H1 (cell line): ENCODE measurements at regions not wholly inside any gene's neighbourhood (a gene's known extent, or its start where the extent isn't known, plus 50 kb on each side); places are given as distances from the start of the nearest gene placed in this dataset.

Source experiments
- CTCF ChIA-PET: fragments of 300-600 bp; sonication (Branson Sonifier 250); formaldehyde crosslinking; loops from one replicate; lab custom pipeline; 2021; ENCODE audit not compliant: partially characterized antibody; lab: Charles Lee
- POLR2A ChIA-PET: fragments of 300-600 bp; sonication (Branson Sonifier 250); formaldehyde crosslinking; loops from one replicate; lab custom pipeline; 2021; ENCODE audit warnings: inconsistent platforms; ENCODE audit not compliant: partially characterized antibody; lab: Charles Lee
- DNase-seq, 2 experiments: peaks; one replicate each; pipeline versions ENCODE4 v3.0.0 to v3.0.0-alpha.2; 2010 to 2022; ENCODE audit warnings: low spot score in 2 of 2, low read depth in 1 of 2, mixed read lengths in 1 of 2
- FAIRE-seq: peaks from 2 replicates; lab custom pipeline; 2011; peaks lifted over from hg19 to GRCh38; lab: Jason Lieb, UNC
- H2AFZ ChIP-seq: 2 replicates; pipeline ENCODE4 v1.8.1; 2012; ENCODE audit warnings: low read length, inconsistent platforms
- H2AK5ac ChIP-seq: 2 replicates; pipeline ENCODE4 v1.6.1; 2013; ENCODE audit warnings: low read depth, low read length
- H2BK120ac ChIP-seq: replicated peaks from 2 replicates; pipeline ENCODE3; 2013; ENCODE audit warnings: low read depth, low read length, inconsistent platforms
- H2BK12ac ChIP-seq: 2 replicates; pipeline ENCODE4 v1.6.1; 2013; ENCODE audit warnings: low read depth, low read length
- H2BK15ac ChIP-seq: 2 replicates; pipeline ENCODE4 v1.6.1; 2013; ENCODE audit warnings: low read length
- H2BK20ac ChIP-seq: 2 replicates; pipeline ENCODE4 v1.6.1; 2013; ENCODE audit warnings: low read length
- H2BK5ac ChIP-seq: 2 replicates; pipeline ENCODE4 v1.6.1; 2013; ENCODE audit warnings: low read depth, low read length
- H3K14ac ChIP-seq: 2 replicates; pipeline ENCODE4 v1.6.1; 2013; ENCODE audit warnings: inconsistent platforms; ENCODE audit not compliant: insufficient read length
- H3K18ac ChIP-seq: 2 replicates; pipeline ENCODE4 v1.6.1; 2013; ENCODE audit warnings: low read length; ENCODE audit errors: extremely low read depth
- H3K23ac ChIP-seq: 2 replicates; pipeline ENCODE4 v1.6.1; 2013; ENCODE audit warnings: inconsistent platforms; ENCODE audit not compliant: insufficient read length
- H3K23me2 ChIP-seq: 2 replicates; pipeline ENCODE4 v1.6.1; 2013; ENCODE audit warnings: low read depth, low read length
- H3K27ac ChIP-seq: 2 replicates; pipeline ENCODE4 v1.6.1; 2011; ENCODE audit warnings: low read depth, low read length, inconsistent platforms
- H3K27me3 ChIP-seq, 4 experiments: replicated peaks in 1 of 4; 1 replicate in 1 of 4; 2 replicates in 3 of 4; pipeline versions ENCODE4 v1.6.1 to v1.8.1; 2011 to 2013; ENCODE audit warnings: low read length in 3 of 4, mild to moderate bottlenecking in 3 of 4, inconsistent platforms in 2 of 4, mixed read lengths in 2 of 4, moderate library complexity in 1 of 4; ENCODE audit not compliant: control insufficient read depth in 3 of 4, insufficient read depth in 3 of 4; ENCODE audit errors: extremely low read depth in 1 of 4
- H3K36me3 ChIP-seq, 4 experiments: 2 replicates each; pipeline versions ENCODE4 v1.6.1 to v1.8.1; 2011 to 2013; ENCODE audit warnings: mild to moderate bottlenecking in 4 of 4, low read length in 3 of 4, moderate library complexity in 2 of 4, control low read depth in 1 of 4, inconsistent platforms in 1 of 4; ENCODE audit not compliant: insufficient read depth in 4 of 4, control insufficient read depth in 2 of 4
- H3K4ac ChIP-seq: replicated peaks from 2 replicates; pipeline ENCODE3; 2013; ENCODE audit warnings: low read length, low read depth, mixed read lengths, inconsistent platforms; ENCODE audit not compliant: insufficient read length
- H3K4me1 ChIP-seq, 4 experiments: replicated peaks in 1 of 4; 1 replicate in 1 of 4; 2 replicates in 3 of 4; pipeline versions ENCODE4 v1.6.1 to v1.8.1; 2011 to 2013; ENCODE audit warnings: low read length in 3 of 4, inconsistent platforms in 2 of 4, mixed read lengths in 1 of 4; ENCODE audit not compliant: insufficient read depth in 4 of 4, control insufficient read depth in 3 of 4
- H3K4me2 ChIP-seq, 2 experiments: 2 replicates each; pipeline versions ENCODE4 v1.6.1 to v1.8.1; 2011 to 2013; ENCODE audit warnings: low read depth in 2 of 2, low read length in 2 of 2, control low read depth in 1 of 2, inconsistent platforms in 1 of 2, mild to moderate bottlenecking in 1 of 2; ENCODE audit not compliant: insufficient read depth in 1 of 2
- H3K4me3 ChIP-seq, 4 experiments: fragments of 200-600, 300-600 bp in 1 of 4; sonication (generic), shearing (Covaris generic), sonication (Bioruptor Twin) in 1 of 4; 2 replicates each; pipeline versions ENCODE4 v1.5.1 to v1.8.1; 2011 to 2016; ENCODE audit warnings: low read length in 4 of 4, low read depth in 3 of 4, control low read depth in 2 of 4, inconsistent platforms in 2 of 4, mild to moderate bottlenecking in 2 of 4, mixed read lengths in 1 of 4, moderate library complexity in 1 of 4; ENCODE audit not compliant: insufficient read depth in 2 of 4; ENCODE audit errors: extremely low read depth in 1 of 4
- H3K56ac ChIP-seq: replicated peaks from 2 replicates; pipeline ENCODE3; 2013; ENCODE audit warnings: low read depth, mild to moderate bottlenecking, mixed read lengths, low read length, inconsistent platforms; ENCODE audit not compliant: insufficient read length
- H3K79me1 ChIP-seq: 2 replicates; pipeline ENCODE4 v1.6.1; 2013; ENCODE audit warnings: low read depth, low read length, control low read depth
- H3K79me2 ChIP-seq, 2 experiments: 2 replicates each; pipeline versions ENCODE4 v1.6.1 to v1.8.1; 2012 to 2013; ENCODE audit warnings: low read length in 2 of 2, mild to moderate bottlenecking in 2 of 2, inconsistent platforms in 1 of 2; ENCODE audit not compliant: insufficient read depth in 2 of 2, control insufficient read depth in 1 of 2
- H3K9ac ChIP-seq, 4 experiments: replicated peaks in 1 of 4; 1 replicate in 1 of 4; 2 replicates in 3 of 4; pipeline versions ENCODE4 v1.6.1 to v1.8.1; 2011 to 2013; ENCODE audit warnings: low read depth in 3 of 4, low read length in 3 of 4, control low read depth in 2 of 4, mild to moderate bottlenecking in 2 of 4, moderate library complexity in 2 of 4, inconsistent platforms in 1 of 4; ENCODE audit errors: extremely low read depth in 1 of 4
- H3K9me3 ChIP-seq, 2 experiments: 2 replicates each; pipeline versions ENCODE4 v1.6.1 to v1.8.1; 2012 to 2013; ENCODE audit warnings: mild to moderate bottlenecking in 2 of 2, moderate library complexity in 2 of 2, control low read depth in 1 of 2, inconsistent platforms in 1 of 2, low read depth in 1 of 2, low read length in 1 of 2, mixed read lengths in 1 of 2; ENCODE audit not compliant: insufficient read depth in 2 of 2
- H4K20me1 ChIP-seq, 2 experiments: replicated peaks in 1 of 2; 2 replicates each; pipeline versions ENCODE3 to v1.8.1; 2011 to 2013; ENCODE audit warnings: inconsistent platforms in 2 of 2, low read length in 2 of 2, mild to moderate bottlenecking in 1 of 2; ENCODE audit not compliant: insufficient read depth in 2 of 2, control insufficient read depth in 1 of 2
- H4K5ac ChIP-seq: 2 replicates; pipeline ENCODE4 v1.6.1; 2013; ENCODE audit warnings: low read length, low read depth, mixed read lengths, inconsistent platforms; ENCODE audit not compliant: insufficient read length
- H4K8ac ChIP-seq: 2 replicates; pipeline ENCODE4 v1.8.0; 2013; ENCODE audit warnings: mild to moderate bottlenecking, moderate library complexity, low read length, inconsistent platforms; ENCODE audit not compliant: insufficient read depth; ENCODE audit errors: extremely low read depth
- H4K91ac ChIP-seq: replicated peaks from 2 replicates; pipeline ENCODE3; 2013; ENCODE audit warnings: low read length, mixed read lengths, inconsistent platforms; ENCODE audit not compliant: insufficient read length
- KDM4A ChIP-seq: IDR thresholded peaks from one replicate; pipeline ENCODE4 v1.7.1; 2012; ENCODE audit warnings: low read depth, mild to moderate bottlenecking, moderate library complexity, low read length, inconsistent platforms; ENCODE audit not compliant: severe bottlenecking
- SUZ12 ChIP-seq: fragments of 200-600 bp; sonication (generic); IDR thresholded peaks from 2 replicates; pipeline ENCODE4 v1.6.1; 2012; ENCODE audit warnings: mild to moderate bottlenecking, inconsistent platforms, low read length, moderate library complexity, mixed read lengths
- WGBS, 2 experiments: shearing (Covaris generic) in 1 of 2; methylation state at CpG; one replicate each; pipeline versions ENCODE4 v1.1.6 to v1.1.7; 2013 to 2015; ENCODE audit warnings: low lambda C conversion rate in 2 of 2, mixed read lengths in 2 of 2, inconsistent platforms in 1 of 2, low coverage in 1 of 2, missing lambda C conversion rate in 1 of 2; ENCODE audit not compliant: insufficient replicate concordance in 2 of 2, insufficient coverage in 1 of 2, insufficient read length in 1 of 2; ENCODE audit errors: extremely low coverage in 1 of 2, missing lambda C conversion rate in 1 of 2; 5-methylcytosine and 5-hydroxymethylcytosine counted together

GRCh38 chr6:51250317-51250716, 431.6 kb downstream of the TFAP2B start:
- DNase-seq: no peak
- Histone ChIP-seq H3K79me2 (no peaks in the 10 kb centered on the region), H3K9me3 (no peaks in the 10 kb centered on the region), H3K18ac (no peak overlapping the region), H2AFZ (no peak overlapping the region), H3K9ac (no peak overlapping the region), H3K27ac (no peak overlapping the region), H4K8ac (no peak overlapping the region), H3K23ac (no peak overlapping the region), H3K36me3 (no peaks in the 10 kb centered on the region), H2BK12ac (no peak overlapping the region), H2BK5ac (no peak overlapping the region), H3K27me3 (no peaks in the 10 kb centered on the region), H3K4me2 (no peak overlapping the region), H2AK5ac (no peak overlapping the region), H4K5ac (no peak overlapping the region), H2BK20ac (no peak overlapping the region), H3K14ac (no peak overlapping the region), H4K91ac (no peak overlapping the region), H2BK15ac (no peak overlapping the region), H4K20me1 (no peaks in the 10 kb centered on the region), H3K23me2 (no peaks in the 10 kb centered on the region), H2BK120ac (no peak overlapping the region), H3K79me1 (no peaks in the 10 kb centered on the region), H3K4me1 (no peaks in the 10 kb centered on the region), H3K4me3 (no peak overlapping the region), H3K4ac (no peak overlapping the region), H3K56ac (no peak overlapping the region)
- 93% methylated on average over 4 of the region's 4 CpGs; no CpG with 5 or more reads in 1 of the 2 experiments for WGBS, 2 experiments
- CTCF ChIA-PET: no interaction called here
- FAIRE-seq: no peak
- TF ChIP-seq KDM4A (no peak), SUZ12 (no peak)
- POLR2A ChIA-PET: no interaction called here
